ENCODE measurements at regions not wholly inside any gene's neighbourhood (a gene's known extent, or its start where the extent isn't known, plus 50 kb on each side); places are given as distances from the start of the nearest gene placed in this dataset.

DNA sequence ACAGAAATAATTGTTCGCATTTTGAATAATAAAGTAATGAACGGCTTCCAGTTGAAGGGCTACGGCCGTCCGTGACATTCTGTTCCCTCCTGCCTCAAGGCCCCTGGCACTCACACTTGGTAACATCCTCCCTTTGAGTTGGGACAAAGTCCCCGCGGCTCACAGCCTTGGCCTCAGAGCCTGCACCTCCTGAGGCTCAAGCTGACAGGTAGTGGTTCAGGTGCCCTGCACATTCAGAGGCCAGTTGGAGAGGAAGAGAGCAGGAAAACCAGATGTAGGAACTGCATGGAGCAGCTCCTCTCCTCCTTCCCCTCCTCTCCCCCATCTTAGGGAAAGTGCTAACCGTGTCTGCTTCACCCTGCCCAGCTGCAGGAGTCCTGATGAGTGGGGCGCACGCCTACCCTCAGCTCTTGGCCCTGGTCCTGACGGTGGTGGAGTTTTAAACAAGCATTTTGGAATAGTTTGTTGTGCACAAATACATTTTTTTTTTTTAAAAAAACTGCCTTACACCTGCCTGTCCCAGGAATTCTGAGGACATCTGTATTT, 393.1 kb downstream of the SMOC2 start:
- CTCF ChIA-PET = no interaction called here
- H3K27ac Mint-ChIP-seq = no peak overlapping the region
- Histone ChIP-seq H3K9me3 (ENCODE audit: control insufficient read depth in 1 of 2, insufficient read depth in 1 of 2, low read length in 2 of 2) (peaks cover 0 to 5% of the 10 kb centered on the region in 2 experiments), H3K36me3 (ENCODE audit: insufficient read depth, low read length) (no peaks in the 10 kb centered on the region), H3K4me1 (ENCODE audit: insufficient read depth, low read length) (no peaks in the 10 kb centered on the region), H3K27ac (ENCODE audit: low read depth in 1 of 2, low read length in 2 of 2) (no peak overlapping the region), H3K4me3 (ENCODE audit: low read length) (no peak overlapping the region), H3K27me3 (ENCODE audit: control insufficient read depth in 1 of 2, insufficient read depth in 2 of 2, low read length in 2 of 2) (peaks cover 0 to 6% of the 10 kb centered on the region in 2 experiments)
- DNase-seq (no peak), ATAC-seq (ENCODE audit: poor library complexity) (no peak)
- peaks cover 16% of the 10 kb centered on the region for H3K27me3 Mint-ChIP-seq
- POLR2A ChIA-PET = no interaction called here
- no peaks in the 10 kb centered on the region for H3K4me1 Mint-ChIP-seq (ENCODE audit: low read depth)
- intact Hi-C loops (cut with DNase I, micrococcal nuclease) = no loop called here
- TF ChIP-seq, protein P1, sequence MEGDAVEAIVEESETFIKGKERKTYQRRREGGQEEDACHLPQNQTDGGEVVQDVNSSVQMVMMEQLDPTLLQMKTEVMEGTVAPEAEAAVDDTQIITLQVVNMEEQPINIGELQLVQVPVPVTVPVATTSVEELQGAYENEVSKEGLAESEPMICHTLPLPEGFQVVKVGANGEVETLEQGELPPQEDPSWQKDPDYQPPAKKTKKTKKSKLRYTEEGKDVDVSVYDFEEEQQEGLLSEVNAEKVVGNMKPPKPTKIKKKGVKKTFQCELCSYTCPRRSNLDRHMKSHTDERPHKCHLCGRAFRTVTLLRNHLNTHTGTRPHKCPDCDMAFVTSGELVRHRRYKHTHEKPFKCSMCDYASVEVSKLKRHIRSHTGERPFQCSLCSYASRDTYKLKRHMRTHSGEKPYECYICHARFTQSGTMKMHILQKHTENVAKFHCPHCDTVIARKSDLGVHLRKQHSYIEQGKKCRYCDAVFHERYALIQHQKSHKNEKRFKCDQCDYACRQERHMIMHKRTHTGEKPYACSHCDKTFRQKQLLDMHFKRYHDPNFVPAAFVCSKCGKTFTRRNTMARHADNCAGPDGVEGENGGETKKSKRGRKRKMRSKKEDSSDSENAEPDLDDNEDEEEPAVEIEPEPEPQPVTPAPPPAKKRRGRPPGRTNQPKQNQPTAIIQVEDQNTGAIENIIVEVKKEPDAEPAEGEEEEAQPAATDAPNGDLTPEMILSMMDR (IDR thresholded peaks at IDR 0.05) = no peak
- no peaks in the 10 kb centered on the region for H3K9me3 Mint-ChIP-seq
- no peak overlapping the region for H3K4me3 Mint-ChIP-seq
- no peaks in the 10 kb centered on the region for H3K36me3 Mint-ChIP-seq (ENCODE audit: low read depth)

DNA sequence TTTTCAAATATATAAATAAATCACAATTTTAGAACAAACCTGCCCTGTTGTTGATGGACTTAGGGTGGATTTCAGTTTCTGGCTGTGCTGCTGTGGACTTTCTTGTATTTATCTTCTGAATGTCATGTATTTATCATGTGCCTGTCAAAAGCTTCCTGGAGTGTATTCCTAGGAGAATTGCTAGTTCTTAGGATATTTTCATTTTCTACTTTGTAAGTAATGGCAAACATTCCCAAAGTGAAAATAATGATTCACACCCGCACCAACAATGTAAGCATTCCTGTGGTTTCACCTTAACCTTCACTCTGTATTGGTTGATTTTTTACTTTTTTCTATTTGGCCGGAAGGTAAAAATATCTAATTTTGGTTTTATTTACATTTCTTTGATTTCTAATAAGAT, 387.8 kb downstream of the SMOC2 start:
- Histone ChIP-seq H3K4me3 (ENCODE audit: low read length) (no peak overlapping the region), H3K27ac (ENCODE audit: low read depth in 1 of 2, low read length in 2 of 2) (no peak overlapping the region), H3K9me3 (ENCODE audit: control insufficient read depth in 1 of 2, insufficient read depth in 1 of 2, low read length in 2 of 2) (peaks cover 0 to 5% of the 10 kb centered on the region in 2 experiments), H3K4me1 (ENCODE audit: insufficient read depth, low read length) (no peaks in the 10 kb centered on the region), H3K36me3 (ENCODE audit: insufficient read depth, low read length) (no peaks in the 10 kb centered on the region), H3K27me3 (ENCODE audit: control insufficient read depth in 1 of 2, insufficient read depth in 2 of 2, low read length in 2 of 2) (no peaks in the 10 kb centered on the region)
- intact Hi-C loops (cut with DNase I, micrococcal nuclease) = no loop called here
- ATAC-seq (ENCODE audit: poor library complexity) (no peak), DNase-seq (no peak)
- ChIA-PET CTCF (no interaction called here), POLR2A (no interaction called here)
- no peaks in the 10 kb centered on the region for H3K4me1 Mint-ChIP-seq (ENCODE audit: low read depth)
- H3K27ac Mint-ChIP-seq = no peak overlapping the region
- no peaks in the 10 kb centered on the region for H3K36me3 Mint-ChIP-seq (ENCODE audit: low read depth)
- TF ChIP-seq, protein P1 (IDR thresholded peaks at IDR 0.05) = no peak
- no peaks in the 10 kb centered on the region for H3K27me3 Mint-ChIP-seq
- no peaks in the 10 kb centered on the region for H3K9me3 Mint-ChIP-seq
- H3K4me3 Mint-ChIP-seq = no peak overlapping the region

DNA sequence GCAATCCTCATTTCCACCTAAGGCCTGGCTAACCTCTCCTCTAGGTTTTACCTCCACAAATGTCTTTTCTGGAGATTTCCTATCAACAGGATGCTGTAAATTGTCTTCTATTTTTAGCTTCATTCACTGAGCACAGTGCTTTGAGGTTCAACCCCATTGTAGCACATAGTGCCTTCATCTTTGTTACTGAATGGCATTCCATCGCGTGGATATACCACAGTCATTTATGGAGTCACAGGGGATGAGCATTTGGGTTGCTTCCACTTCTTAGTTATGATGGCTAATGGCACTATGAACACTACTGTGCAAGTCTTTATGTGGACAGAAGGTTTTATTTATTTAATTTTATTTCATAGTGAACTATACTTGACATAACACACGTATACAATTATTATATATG, 387.1 kb downstream of the SMOC2 start:
- intact Hi-C loops (cut with DNase I, micrococcal nuclease) = no loop called here
- Mint-ChIP-seq H3K36me3 (ENCODE audit: low read depth) (no peaks in the 10 kb centered on the region), H3K9me3 (no peaks in the 10 kb centered on the region), H3K4me3 (no peak overlapping the region), H3K4me1 (ENCODE audit: low read depth) (no peaks in the 10 kb centered on the region), H3K27ac (no peak overlapping the region), H3K27me3 (no peaks in the 10 kb centered on the region)
- Histone ChIP-seq H3K27me3 (ENCODE audit: control insufficient read depth in 1 of 2, insufficient read depth in 2 of 2, low read length in 2 of 2) (no peaks in the 10 kb centered on the region), H3K9me3 (ENCODE audit: control insufficient read depth in 1 of 2, insufficient read depth in 1 of 2, low read length in 2 of 2) (peaks cover 0 to 5% of the 10 kb centered on the region in 2 experiments), H3K36me3 (ENCODE audit: insufficient read depth, low read length) (no peaks in the 10 kb centered on the region), H3K4me1 (ENCODE audit: insufficient read depth, low read length) (no peaks in the 10 kb centered on the region), H3K27ac (ENCODE audit: low read depth in 1 of 2, low read length in 2 of 2) (no peak overlapping the region), H3K4me3 (ENCODE audit: low read length) (no peak overlapping the region)
- TF ChIP-seq, protein P1 (IDR thresholded peaks at IDR 0.05) = no peak
- no peak for ATAC-seq (ENCODE audit: poor library complexity)
- DNase-seq = no peak
- ChIA-PET POLR2A (no interaction called here), CTCF (no interaction called here)
